Epithelial cell of esophagus (primary cell): ENCODE measurements at regions not wholly inside any gene's neighbourhood (a gene's known extent, or its start where the extent isn't known, plus 50 kb on each side); places are given as distances from the start of the nearest gene placed in this dataset.
"Not testable (repeated sequence)": the region's sequence is repeated elsewhere in the genome, so short reads cannot be mapped to it uniquely, and the experiment has no call there.

ENCODE experiments used
- DNase-seq: peaks from one replicate; pipeline ENCODE4 v3.0.0; 2010; ENCODE audit warnings: low read depth
- H3K4me3 ChIP-seq: 2 replicates; pipeline ENCODE4 v1.5.1; 2011; ENCODE audit warnings: mild to moderate bottlenecking, low read length, control low read depth
- CTCF ChIP-seq: IDR thresholded peaks from 2 replicates; pipeline ENCODE4 v1.5.1; 2011; ENCODE audit warnings: low read depth, mild to moderate bottlenecking, low read length, control low read depth, inconsistent platforms; ENCODE audit not compliant: insufficient read depth; ENCODE audit errors: missing control alignments

- DNase-seq = no peak
- no peak for TF ChIP-seq CTCF
- no peak overlapping the region for H3K4me3 ChIP-seq
These were observed 398.0 kb downstream of the NXPH1 start for GRCh38 chr7:8831376-8831775.

- no peak for DNase-seq
- TF ChIP-seq CTCF = no peak
These were observed 399.9 kb downstream of the NXPH1 start for GRCh38 chr7:8833355-8833754.

GRCh38 chr7:8841171-8841570 is 407.8 kb downstream of the NXPH1 start:
- no peak for TF ChIP-seq CTCF
- H3K4me3 ChIP-seq = no peak overlapping the region

More at GRCh38 chr7:8833355-8833754, 399.9 kb downstream of the NXPH1 start:
- no peak overlapping the region for H3K4me3 ChIP-seq

GRCh38 chr7:8871716-8872115 is 438.3 kb downstream of the NXPH1 start:
- no peak overlapping the region for H3K4me3 ChIP-seq
- TF ChIP-seq CTCF = no peak
- DNase-seq = no peak

More at GRCh38 chr7:8841171-8841570, 407.8 kb downstream of the NXPH1 start:
- no peak for DNase-seq

- no peak for TF ChIP-seq CTCF
- no peak overlapping the region for H3K4me3 ChIP-seq
- DNase-seq = no peak
These were observed 448.5 kb downstream of the NXPH1 start for GRCh38 chr7:8881916-8882315.

- H3K4me3 ChIP-seq = no peak overlapping the region
- no peak for DNase-seq
- no peak for TF ChIP-seq CTCF
These were observed 452.1 kb downstream of the NXPH1 start for GRCh38 chr7:8885480-8886000.

- H3K4me3 ChIP-seq, DNase-seq: not testable (repeated sequence)
These were observed 456.9 kb downstream of the NXPH1 start for GRCh38 chr7:8890346-8890745.

GRCh38 chr7:8893775-8894174 is 460.4 kb downstream of the NXPH1 start:
- no peak overlapping the region for H3K4me3 ChIP-seq
- no peak for DNase-seq
- TF ChIP-seq CTCF = no peak
